ENCODE measurements at regions not wholly inside any gene's neighbourhood (a gene's known extent, or its start where the extent isn't known, plus 50 kb on each side); places are given as distances from the start of the nearest gene placed in this dataset.

- TF ChIP-seq RAD21 (IDR thresholded peaks at IDR 0.05; ENCODE audit: low read depth) (no peak), TAF1 (IDR thresholded peaks at IDR 0.05; ENCODE audit: low read depth) (no peak), EGR1 (IDR thresholded peaks at IDR 0.05) (no peak), FOXM1 (IDR thresholded peaks at IDR 0.05; ENCODE audit: borderline replicate concordance, low read depth) (no peak), USF1 (IDR thresholded peaks at IDR 0.05) (no peak), TEAD4 (IDR thresholded peaks at IDR 0.05) (no peak), REST (IDR thresholded peaks at IDR 0.05; ENCODE audit: low read depth) (no peak), YY1 (IDR thresholded peaks at IDR 0.05; ENCODE audit: low read depth) (no peak), CEBPB (IDR thresholded peaks at IDR 0.05) (no peak), CREB1 (IDR thresholded peaks at IDR 0.05; ENCODE audit: low read depth) (no peak), EP300 (IDR thresholded peaks at IDR 0.05; ENCODE audit: borderline replicate concordance) (no peak), ZBTB7A (IDR thresholded peaks at IDR 0.05; ENCODE audit: low read depth) (no peak)
- TF ChIP-seq, protein P1, sequence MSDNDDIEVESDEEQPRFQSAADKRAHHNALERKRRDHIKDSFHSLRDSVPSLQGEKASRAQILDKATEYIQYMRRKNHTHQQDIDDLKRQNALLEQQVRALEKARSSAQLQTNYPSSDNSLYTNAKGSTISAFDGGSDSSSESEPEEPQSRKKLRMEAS (IDR thresholded peaks at IDR 0.05), result no peak
Measured at GRCh38 chr10:78868048-78868447, 200.7 kb upstream of the ZMIZ1 start.

All from Ishikawa (cell line).